SK-N-SH treated with all-trans-retinoic acid at 6 μM for 48 hours (cell line): ENCODE measurements at regions not wholly inside any gene's neighbourhood (a gene's known extent, or its start where the extent isn't known, plus 50 kb on each side); places are given as distances from the start of the nearest gene placed in this dataset.

Experiments
- ARNTL ChIP-seq: fragments of 450-650 bp; formaldehyde crosslinking; IDR thresholded peaks from 2 replicates; pipeline ENCODE4 v1.5.0; 2020; ENCODE audit warnings: low read depth, mild to moderate bottlenecking, moderate library complexity, borderline replicate concordance
- CREB5 ChIP-seq: fragments of 250-450 bp; sonication (Bioruptor Pico); IDR thresholded peaks from 2 replicates; pipeline ENCODE4 v1.5.1; 2020; ENCODE audit warnings: low read depth, mild to moderate bottlenecking, moderate library complexity
- CSDC2 ChIP-seq: fragments of 250-450 bp; sonication (Bioruptor Pico); IDR thresholded peaks from 2 replicates; pipeline ENCODE4 v1.5.0; 2020; ENCODE audit warnings: mild to moderate bottlenecking, moderate library complexity
- GLIS3 ChIP-seq: fragments of 250-450 bp; sonication (Bioruptor Pico); IDR thresholded peaks from 2 replicates; pipeline ENCODE4 v1.5.0; 2020; ENCODE audit warnings: mild to moderate bottlenecking, moderate library complexity
- PATZ1 ChIP-seq: fragments of 250-450 bp; sonication (Bioruptor Pico); IDR thresholded peaks from 2 replicates; pipeline ENCODE4 v1.8.0; 2020; ENCODE audit warnings: mild to moderate bottlenecking, moderate library complexity, borderline replicate concordance
- PPARA ChIP-seq: fragments of 250-450 bp; sonication (Bioruptor Pico); IDR thresholded peaks from 2 replicates; pipeline ENCODE4 v1.5.0; 2020; ENCODE audit warnings: mild to moderate bottlenecking, borderline replicate concordance
- RARB ChIP-seq: fragments of 250-450 bp; sonication (Bioruptor Pico); IDR thresholded peaks from 2 replicates; pipeline ENCODE4 v1.8.0; 2021; ENCODE audit warnings: mild to moderate bottlenecking, moderate library complexity
- TCF4 ChIP-seq: fragments of 250-450 bp; sonication (Bioruptor Pico); IDR thresholded peaks from 2 replicates; pipeline ENCODE4 v1.8.0; 2021; ENCODE audit warnings: mild to moderate bottlenecking, moderate library complexity, borderline replicate concordance
- TOX ChIP-seq: fragments of 250-450 bp; sonication (Bioruptor Pico); IDR thresholded peaks from 2 replicates; pipeline ENCODE4 v1.8.0; 2021; ENCODE audit warnings: mild to moderate bottlenecking, moderate library complexity, borderline replicate concordance
- ZC3H10 ChIP-seq: fragments of 250-450 bp; sonication (Bioruptor Pico); IDR thresholded peaks from 2 replicates; pipeline ENCODE4 v1.5.1; 2021; ENCODE audit warnings: mild to moderate bottlenecking, moderate library complexity
- ZFP30 ChIP-seq: fragments of 450-650 bp; formaldehyde crosslinking; IDR thresholded peaks from 2 replicates; pipeline ENCODE4 v1.5.0; 2022; ENCODE audit warnings: mild to moderate bottlenecking, moderate library complexity
- TF ChIP-seq, protein P1 (sequence below): fragments of 250-450 bp; sonication (Bioruptor Pico); IDR thresholded peaks from 2 replicates; pipeline ENCODE4 v1.5.1; 2021; ENCODE audit warnings: mild to moderate bottlenecking, moderate library complexity
- TF ChIP-seq, protein P2 (sequence below): fragments of 250-450 bp; sonication (Bioruptor Pico); IDR thresholded peaks from 2 replicates; pipeline ENCODE4 v1.8.0; 2021; ENCODE audit warnings: low read depth, mild to moderate bottlenecking, moderate library complexity, borderline replicate concordance

DNA sequence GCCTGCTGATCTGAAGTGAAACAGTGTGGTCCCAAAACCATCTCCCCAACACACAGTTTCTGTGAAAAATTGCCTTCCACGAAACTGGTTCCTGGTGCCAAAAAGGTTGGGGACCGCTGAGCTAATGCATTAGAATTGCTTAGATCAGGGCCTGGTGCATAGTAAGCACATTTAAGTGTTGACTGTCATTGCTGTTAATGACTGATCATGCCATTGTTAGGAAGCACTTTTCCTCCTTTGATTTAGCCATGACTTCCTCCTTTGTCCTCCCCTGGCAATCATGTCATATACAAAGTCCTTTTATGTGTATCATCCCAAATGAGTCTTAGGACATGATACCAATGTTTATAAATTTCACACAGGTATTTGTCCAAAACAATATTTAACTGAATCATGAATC lies 81.5 kb upstream of the ATP11B start:
- no peak for TF ChIP-seq CREB5 (CRISPR knock-in tag)
- no peak for TF ChIP-seq CSDC2 (CRISPR knock-in tag)
- TF ChIP-seq TOX (CRISPR knock-in tag) = no peak
- TF ChIP-seq GLIS3 = no peak
- TF ChIP-seq PATZ1 (CRISPR knock-in tag) = no peak
- TF ChIP-seq ARNTL (CRISPR knock-in tag) = no peak
- TF ChIP-seq, protein P1, sequence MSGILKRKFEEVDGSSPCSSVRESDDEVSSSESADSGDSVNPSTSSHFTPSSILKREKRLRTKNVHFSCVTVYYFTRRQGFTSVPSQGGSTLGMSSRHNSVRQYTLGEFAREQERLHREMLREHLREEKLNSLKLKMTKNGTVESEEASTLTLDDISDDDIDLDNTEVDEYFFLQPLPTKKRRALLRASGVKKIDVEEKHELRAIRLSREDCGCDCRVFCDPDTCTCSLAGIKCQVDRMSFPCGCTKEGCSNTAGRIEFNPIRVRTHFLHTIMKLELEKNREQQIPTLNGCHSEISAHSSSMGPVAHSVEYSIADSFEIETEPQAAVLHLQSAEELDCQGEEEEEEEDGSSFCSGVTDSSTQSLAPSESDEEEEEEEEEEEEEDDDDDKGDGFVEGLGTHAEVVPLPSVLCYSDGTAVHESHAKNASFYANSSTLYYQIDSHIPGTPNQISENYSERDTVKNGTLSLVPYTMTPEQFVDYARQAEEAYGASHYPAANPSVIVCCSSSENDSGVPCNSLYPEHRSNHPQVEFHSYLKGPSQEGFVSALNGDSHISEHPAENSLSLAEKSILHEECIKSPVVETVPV (CRISPR knock-in tag) = no peak
- no peak for TF ChIP-seq ZFP30
- no peak for TF ChIP-seq TCF4 (CRISPR knock-in tag)
- TF ChIP-seq RARB = no peak
- TF ChIP-seq PPARA = no peak
- TF ChIP-seq, protein P2, sequence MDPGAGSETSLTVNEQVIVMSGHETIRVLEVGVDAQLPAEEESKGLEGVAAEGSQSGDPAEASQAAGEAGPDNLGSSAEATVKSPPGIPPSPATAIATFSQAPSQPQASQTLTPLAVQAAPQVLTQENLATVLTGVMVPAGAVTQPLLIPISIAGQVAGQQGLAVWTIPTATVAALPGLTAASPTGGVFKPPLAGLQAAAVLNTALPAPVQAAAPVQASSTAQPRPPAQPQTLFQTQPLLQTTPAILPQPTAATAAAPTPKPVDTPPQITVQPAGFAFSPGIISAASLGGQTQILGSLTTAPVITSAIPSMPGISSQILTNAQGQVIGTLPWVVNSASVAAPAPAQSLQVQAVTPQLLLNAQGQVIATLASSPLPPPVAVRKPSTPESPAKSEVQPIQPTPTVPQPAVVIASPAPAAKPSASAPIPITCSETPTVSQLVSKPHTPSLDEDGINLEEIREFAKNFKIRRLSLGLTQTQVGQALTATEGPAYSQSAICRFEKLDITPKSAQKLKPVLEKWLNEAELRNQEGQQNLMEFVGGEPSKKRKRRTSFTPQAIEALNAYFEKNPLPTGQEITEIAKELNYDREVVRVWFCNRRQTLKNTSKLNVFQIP = no peak
- no peak for TF ChIP-seq ZC3H10
